ENCODE measurements at regions not wholly inside any gene's neighbourhood (a gene's known extent, or its start where the extent isn't known, plus 50 kb on each side); places are given as distances from the start of the nearest gene placed in this dataset.

DNA sequence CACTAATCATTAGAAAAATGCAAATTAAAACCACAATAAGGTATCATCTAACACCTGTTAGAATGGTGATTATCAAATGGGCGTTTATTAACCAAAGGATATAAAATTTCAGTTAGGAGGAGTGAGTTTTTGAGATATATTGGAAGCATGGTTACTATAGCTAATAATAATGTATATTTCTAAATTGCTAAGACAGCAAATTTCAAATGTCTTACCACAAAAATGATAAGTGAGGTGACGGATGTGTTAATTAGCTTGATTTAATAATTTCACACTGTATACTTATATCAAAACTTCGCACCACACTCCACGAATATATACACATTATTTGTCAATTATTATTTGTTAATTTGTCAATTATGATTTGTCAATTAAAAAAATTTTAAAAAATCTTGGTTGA is 227.2 kb upstream of the DDX18 start:
- no peak overlapping the region for H3K23ac ChIP-seq (ENCODE audit: insufficient read length)
- H3K23me2 ChIP-seq (ENCODE audit: low read depth, low read length), result no peaks in the 10 kb centered on the region
- H3K56ac ChIP-seq (replicated peaks; ENCODE audit: insufficient read length, low read depth, low read length), result no peak overlapping the region
- H3K4me1 ChIP-seq (replicated peaks in 1 of 4; ENCODE audit: control insufficient read depth in 3 of 4, insufficient read depth in 4 of 4, low read length in 3 of 4), result no peaks in the 10 kb centered on the region
- no peak overlapping the region for H2BK20ac ChIP-seq (ENCODE audit: low read length)
- no peak overlapping the region for H4K8ac ChIP-seq (ENCODE audit: extremely low read depth, insufficient read depth, low read length)
- no peak for DNase-seq (ENCODE audit: low read depth in 1 of 2, low spot score in 2 of 2)
- no peak overlapping the region for H4K5ac ChIP-seq (ENCODE audit: insufficient read length, low read depth, low read length)
- ChIA-PET POLR2A (ENCODE audit: partially characterized antibody) (interaction anchor here (1.0 kb wide), 1 partner anchor 122 kb away, joined by 3 read pairs; no protein-coding TSS in a partner anchor), CTCF (ENCODE audit: partially characterized antibody) (interaction anchor here (0.7 kb wide), 1 partner anchor 32 kb away, joined by 3 read pairs; no protein-coding TSS in a partner anchor)
- no peak overlapping the region for H3K4ac ChIP-seq (replicated peaks; ENCODE audit: insufficient read length, low read depth, low read length)
- no peaks in the 10 kb centered on the region for H3K36me3 ChIP-seq (ENCODE audit: control insufficient read depth in 2 of 4, insufficient read depth in 4 of 4, low read length in 3 of 4)
- no peak overlapping the region for H2AFZ ChIP-seq (ENCODE audit: low read length)
- no peak overlapping the region for H2BK120ac ChIP-seq (replicated peaks; ENCODE audit: low read depth, low read length)
- no peak overlapping the region for H3K9ac ChIP-seq (replicated peaks in 1 of 4; ENCODE audit: extremely low read depth in 1 of 4, low read depth in 3 of 4, low read length in 3 of 4)
- no peak overlapping the region for H4K91ac ChIP-seq (replicated peaks; ENCODE audit: insufficient read length, low read length)
- H3K79me1 ChIP-seq (ENCODE audit: low read depth, low read length), result no peaks in the 10 kb centered on the region
- no peaks in the 10 kb centered on the region for H3K27me3 ChIP-seq (replicated peaks in 1 of 4; ENCODE audit: control insufficient read depth in 3 of 4, extremely low read depth in 1 of 4, insufficient read depth in 3 of 4, low read length in 3 of 4)
- FAIRE-seq, result no peak
- H2BK5ac ChIP-seq (ENCODE audit: low read depth, low read length), result no peak overlapping the region
- H3K4me3 ChIP-seq (ENCODE audit: extremely low read depth in 1 of 4, insufficient read depth in 2 of 4, low read depth in 3 of 4, low read length in 4 of 4), result no peak overlapping the region
- no peaks in the 10 kb centered on the region for H4K20me1 ChIP-seq (replicated peaks in 1 of 2; ENCODE audit: control insufficient read depth in 1 of 2, insufficient read depth in 2 of 2, low read length in 2 of 2)
- H3K18ac ChIP-seq (ENCODE audit: extremely low read depth, low read length), result no peak overlapping the region
- no peak overlapping the region for H3K14ac ChIP-seq (ENCODE audit: insufficient read length)
- no peak overlapping the region for H3K27ac ChIP-seq (ENCODE audit: low read depth, low read length)
- no peak overlapping the region for H2AK5ac ChIP-seq (ENCODE audit: low read depth, low read length)
- no peaks in the 10 kb centered on the region; a peak in 2 of 4 replicates for H3K9me3 ChIP-seq (ENCODE audit: insufficient read depth in 2 of 2, low read depth in 1 of 2, low read length in 1 of 2)
- H3K4me2 ChIP-seq (ENCODE audit: insufficient read depth in 1 of 2, low read depth in 2 of 2, low read length in 2 of 2), result no peak overlapping the region
- H2BK12ac ChIP-seq (ENCODE audit: low read depth, low read length), result no peak overlapping the region
- TF ChIP-seq PHF8 (conservative IDR thresholded peaks at IDR 0.05; ENCODE audit: low read depth, low read length), result no peak
- no peak for TF ChIP-seq TEAD4 (IDR thresholded peaks at IDR 0.05; ENCODE audit: low read depth, low read length)
- TF ChIP-seq POLR2AphosphoS5 (IDR thresholded peaks at IDR 0.05; ENCODE audit: low read depth, low read length), result no peak
- TF ChIP-seq JUN (IDR thresholded peaks at IDR 0.05; ENCODE audit: low read depth, low read length), result no peak
- TF ChIP-seq KDM1A (IDR thresholded peaks at IDR 0.05; ENCODE audit: borderline replicate concordance, low read length), result no peak
- TF ChIP-seq GTF2F1 (IDR thresholded peaks at IDR 0.05; ENCODE audit: borderline replicate concordance, low read depth, low read length), result no peak
- TF ChIP-seq, protein P1, sequence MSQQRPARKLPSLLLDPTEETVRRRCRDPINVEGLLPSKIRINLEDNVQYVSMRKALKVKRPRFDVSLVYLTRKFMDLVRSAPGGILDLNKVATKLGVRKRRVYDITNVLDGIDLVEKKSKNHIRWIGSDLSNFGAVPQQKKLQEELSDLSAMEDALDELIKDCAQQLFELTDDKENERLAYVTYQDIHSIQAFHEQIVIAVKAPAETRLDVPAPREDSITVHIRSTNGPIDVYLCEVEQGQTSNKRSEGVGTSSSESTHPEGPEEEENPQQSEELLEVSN (IDR thresholded peaks at IDR 0.05), result no peak
- TF ChIP-seq TBP (IDR thresholded peaks at IDR 0.05; ENCODE audit: low read depth, low read length), result no peak
- TF ChIP-seq CBX5 (IDR thresholded peaks at IDR 0.05; ENCODE audit: low read depth, low read length), result no peak
- no peak for TF ChIP-seq RFX5 (IDR thresholded peaks at IDR 0.05; ENCODE audit: borderline replicate concordance, low read depth, low read length)
- TF ChIP-seq EP300 (IDR thresholded peaks at IDR 0.05; ENCODE audit: borderline replicate concordance in 1 of 2, low read depth in 2 of 2, low read length in 2 of 2), result no peak
- no peak for TF ChIP-seq SP2 (IDR thresholded peaks at IDR 0.05; ENCODE audit: low read length)
- no peak for TF ChIP-seq NANOG (IDR thresholded peaks at IDR 0.05; ENCODE audit: insufficient read depth, low read depth, low read length, poor library complexity, severe bottlenecking)
- TF ChIP-seq, protein P2, sequence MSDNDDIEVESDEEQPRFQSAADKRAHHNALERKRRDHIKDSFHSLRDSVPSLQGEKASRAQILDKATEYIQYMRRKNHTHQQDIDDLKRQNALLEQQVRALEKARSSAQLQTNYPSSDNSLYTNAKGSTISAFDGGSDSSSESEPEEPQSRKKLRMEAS (IDR thresholded peaks at IDR 0.05), result no peak
- H2BK15ac ChIP-seq (ENCODE audit: low read length), result no peak overlapping the region
- no peaks in the 10 kb centered on the region for H3K79me2 ChIP-seq (ENCODE audit: control insufficient read depth in 1 of 2, insufficient read depth in 2 of 2, low read length in 2 of 2)
- WGBS, 2 experiments (ENCODE audit: extremely low coverage in 1 of 2, insufficient coverage in 1 of 2, insufficient read length in 1 of 2, insufficient replicate concordance in 2 of 2, low coverage in 1 of 2, low lambda C conversion rate in 2 of 2, missing lambda C conversion rate in 1 of 2), result 92% methylated on average over 4 of the region's 4 CpGs; no CpG with 5 or more reads in 1 of the 2 experiments
